22Rv1 (cell line): ENCODE measurements at regions not wholly inside any gene's neighbourhood (a gene's known extent, or its start where the extent isn't known, plus 50 kb on each side); places are given as distances from the start of the nearest gene placed in this dataset.

Experiments
- ZFX ChIP-seq: fragments of 450-650 bp; IDR thresholded peaks from 2 replicates; pipeline ENCODE4 v1.6.1; 2017; ENCODE audit warnings: antibody characterized with exemption, borderline replicate concordance
- TF ChIP-seq, protein P1 (sequence below): fragments of 450-650 bp; IDR thresholded peaks from 2 replicates; pipeline ENCODE4 v1.5.1; 2017; ENCODE audit warnings: mild to moderate bottlenecking

DNA sequence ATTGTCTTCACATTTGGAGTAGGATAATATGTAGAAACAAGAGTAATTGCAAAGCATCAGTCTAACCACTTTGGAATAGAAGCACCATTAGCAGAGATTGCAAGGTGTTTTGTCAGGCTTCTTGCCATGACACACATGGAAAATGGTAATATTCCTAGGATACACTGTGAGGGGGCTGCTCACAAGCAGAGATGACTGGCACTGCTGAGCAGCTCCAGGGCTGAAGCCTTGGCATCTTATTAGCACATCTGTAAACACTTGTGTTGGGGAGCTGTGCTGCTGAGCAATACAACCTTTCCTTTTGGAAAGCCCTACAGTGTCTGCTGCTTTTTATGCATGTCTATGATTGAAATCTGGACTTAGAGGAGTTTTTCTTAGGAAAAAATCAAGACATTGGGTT lies 602.2 kb downstream of the XIRP2 start:
- TF ChIP-seq, protein P1, sequence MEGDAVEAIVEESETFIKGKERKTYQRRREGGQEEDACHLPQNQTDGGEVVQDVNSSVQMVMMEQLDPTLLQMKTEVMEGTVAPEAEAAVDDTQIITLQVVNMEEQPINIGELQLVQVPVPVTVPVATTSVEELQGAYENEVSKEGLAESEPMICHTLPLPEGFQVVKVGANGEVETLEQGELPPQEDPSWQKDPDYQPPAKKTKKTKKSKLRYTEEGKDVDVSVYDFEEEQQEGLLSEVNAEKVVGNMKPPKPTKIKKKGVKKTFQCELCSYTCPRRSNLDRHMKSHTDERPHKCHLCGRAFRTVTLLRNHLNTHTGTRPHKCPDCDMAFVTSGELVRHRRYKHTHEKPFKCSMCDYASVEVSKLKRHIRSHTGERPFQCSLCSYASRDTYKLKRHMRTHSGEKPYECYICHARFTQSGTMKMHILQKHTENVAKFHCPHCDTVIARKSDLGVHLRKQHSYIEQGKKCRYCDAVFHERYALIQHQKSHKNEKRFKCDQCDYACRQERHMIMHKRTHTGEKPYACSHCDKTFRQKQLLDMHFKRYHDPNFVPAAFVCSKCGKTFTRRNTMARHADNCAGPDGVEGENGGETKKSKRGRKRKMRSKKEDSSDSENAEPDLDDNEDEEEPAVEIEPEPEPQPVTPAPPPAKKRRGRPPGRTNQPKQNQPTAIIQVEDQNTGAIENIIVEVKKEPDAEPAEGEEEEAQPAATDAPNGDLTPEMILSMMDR, result no peak
- no peak for TF ChIP-seq ZFX
